HepG2 (cell line): ENCODE measurements at regions not wholly inside any gene's neighbourhood (a gene's known extent, or its start where the extent isn't known, plus 50 kb on each side); places are given as distances from the start of the nearest gene placed in this dataset.

Experiments used
- ATAC-seq: fragments of 200-7000 bp; cut with Tn5 transposase; 3 replicates; pipeline ENCODE4 v1.9.1; 2020; ENCODE audit warnings: mild to moderate bottlenecking, moderate library complexity
- BruUV-seq: library from RNA; stranded (reverse); fragments of 400-500 nt; replicated peaks from 2 replicates; lab custom pipeline; 2021; lab: Mats Ljungman, UMichigan
- CTCF ChIA-PET: fragments of 300-600 bp; formaldehyde crosslinking; extraction: SDS; loops from one replicate; lab custom pipeline; 2021; ENCODE audit warnings: low total read pairs, inconsistent platforms, low intra/inter-chr PET ratio; lab: Yijun Ruan, JAX
- POLR2A ChIA-PET: fragments of 350-600 bp; sonication (Branson Sonifier 250); formaldehyde crosslinking; loops from one replicate; lab custom pipeline; 2020; ENCODE audit warnings: antibody characterized with exemption, inconsistent platforms; lab: Yijun Ruan, JAX
- DNase-seq: peaks from one replicate; pipeline ENCODE4 v3.0.0-alpha.2; 2015; ENCODE audit warnings: low spot score
- FAIRE-seq: peaks from 3 replicates; lab custom pipeline; 2011; peaks lifted over from hg19 to GRCh38; lab: Jason Lieb, UNC
- H2AFZ ChIP-seq: one replicate; pipeline ENCODE4 v1.6.1; 2011; ENCODE audit warnings: low read length, inconsistent platforms
- H3K27ac ChIP-seq: fragments of 300-600 bp; 3 replicates; pipeline ENCODE4 v1.8.0; 2011; ENCODE audit warnings: mixed run types, mild to moderate bottlenecking, mixed read lengths, low read length, inconsistent platforms; ENCODE audit not compliant: insufficient read depth; ENCODE audit errors: extremely low read length
- H3K27me3 ChIP-seq, 2 experiments: fragments of 200-600 bp in 1 of 2; 2 replicates in 1 of 2; 3 replicates in 1 of 2; pipeline versions ENCODE4 v1.6.0 to v1.8.0; 2011; ENCODE audit warnings: low read length in 2 of 2, mild to moderate bottlenecking in 2 of 2, moderate library complexity in 2 of 2, inconsistent platforms in 1 of 2; ENCODE audit not compliant: insufficient read depth in 2 of 2, control insufficient read depth in 1 of 2
- H3K36me3 ChIP-seq, 2 experiments: fragments of 200-600 bp in 1 of 2; replicated peaks in 1 of 2; 2 replicates in 1 of 2; 3 replicates in 1 of 2; pipeline versions ENCODE4 v1.5.1 to v1.8.0; 2011; ENCODE audit warnings: low read length in 2 of 2, inconsistent platforms in 1 of 2; ENCODE audit not compliant: insufficient read depth in 2 of 2, control insufficient read depth in 1 of 2
- H3K4me1 ChIP-seq: 2 replicates; pipeline ENCODE4 v1.5.1; 2012; ENCODE audit warnings: low read length, inconsistent platforms; ENCODE audit not compliant: insufficient read depth
- H3K4me2 ChIP-seq: 2 replicates; pipeline ENCODE4 v1.6.0; 2011; ENCODE audit warnings: low read depth, low read length, inconsistent platforms
- H3K4me3 ChIP-seq, 3 experiments: fragments of 200-600 bp in 1 of 3; sonication (generic), shearing (Covaris generic) in 1 of 3; replicated peaks in 1 of 3; 2 replicates each; pipeline ENCODE4 v1.5.1; 2011 to 2016; ENCODE audit warnings: low read length in 3 of 3, inconsistent platforms in 2 of 3, low read depth in 2 of 3, mild to moderate bottlenecking in 2 of 3, control low read depth in 1 of 3, mixed read lengths in 1 of 3; ENCODE audit not compliant: insufficient read depth in 1 of 3
- H3K79me2 ChIP-seq: one replicate; pipeline ENCODE4 v1.6.1; 2011; ENCODE audit warnings: low read length, inconsistent platforms; ENCODE audit not compliant: insufficient read depth
- H3K9ac ChIP-seq: 2 replicates; pipeline ENCODE4 v1.6.0; 2011; ENCODE audit warnings: mild to moderate bottlenecking, low read depth, low read length, inconsistent platforms; ENCODE audit not compliant: insufficient read depth
- H3K9me3 ChIP-seq: 2 replicates; pipeline ENCODE4 v1.5.1; 2012; ENCODE audit warnings: mild to moderate bottlenecking, low read length
- H4K20me1 ChIP-seq: 2 replicates; pipeline ENCODE4 v1.6.0; 2011; ENCODE audit warnings: inconsistent platforms, mild to moderate bottlenecking, low read length, moderate library complexity; ENCODE audit not compliant: insufficient read depth
- CEBPG ChIP-seq: IDR thresholded peaks from 2 replicates; pipeline ENCODE4 v1.6.1; 2016
- CREB1 ChIP-seq, 2 experiments: fragments of 450-650 bp in 1 of 2; IDR thresholded peaks; 2 replicates each; pipeline ENCODE4 v1.6.1; 2016 to 2017; ENCODE audit warnings: control low read depth in 1 of 2, mild to moderate bottlenecking in 1 of 2, missing compliant biosample characterization in 1 of 2, missing genetic modification characterization in 1 of 2
- ZNF609 ChIP-seq: sonication (generic); formaldehyde crosslinking; IDR thresholded peaks from 2 replicates; pipeline ENCODE4 v1.4.0; 2020; ENCODE audit warnings: mild to moderate bottlenecking, missing genetic modification reagents, borderline replicate concordance
- WGBS: methylation state at CpG from one replicate; pipeline ENCODE4 v1.1.6; 2017; ENCODE audit warnings: low lambda C conversion rate; 5-methylcytosine and 5-hydroxymethylcytosine counted together
- in situ Hi-C: cut with HindIII; loops from 2 replicates; pipeline ENCODE4 v1.10.0; 2017; ENCODE audit warnings: low pct_unique_long_range_greater_than_20kb; ENCODE audit not compliant: extremely low pct_ligation_motif_present
- intact Hi-C: fragments of 100-400 bp; cut with micrococcal nuclease; formaldehyde crosslinking; loops from one replicate; pipeline ENCODE4 v1.10.0; 2022; ENCODE audit not compliant: unreplicated experiment
- TF ChIP-seq, protein P1 (sequence below): fragments of 450-650 bp; IDR thresholded peaks from 2 replicates; pipeline ENCODE4 v1.6.1; 2017; ENCODE audit warnings: mild to moderate bottlenecking
- TF ChIP-seq, protein P2 (sequence below): sonication (generic); formaldehyde crosslinking; IDR thresholded peaks from 2 replicates; pipeline ENCODE4 v1.8.1; 2022; ENCODE audit warnings: low read depth, mild to moderate bottlenecking, missing genetic modification reagents
- TF ChIP-seq, protein P3 (sequence below), 2 experiments: sonication (generic) in 1 of 2; formaldehyde crosslinking in 1 of 2; IDR thresholded peaks; 2 replicates each; pipeline versions ENCODE4 v1.4.0 to v1.6.1; 2018 to 2020; ENCODE audit warnings: missing genetic modification reagents in 2 of 2, borderline replicate concordance in 1 of 2, low read depth in 1 of 2, mild to moderate bottlenecking in 1 of 2, missing biosample characterization in 1 of 2

GRCh38 chr6:97456070-97456469 is 173.1 kb upstream of the MMS22L start:
- no TSS peak for BruUV-seq
- TF ChIP-seq, protein P1, sequence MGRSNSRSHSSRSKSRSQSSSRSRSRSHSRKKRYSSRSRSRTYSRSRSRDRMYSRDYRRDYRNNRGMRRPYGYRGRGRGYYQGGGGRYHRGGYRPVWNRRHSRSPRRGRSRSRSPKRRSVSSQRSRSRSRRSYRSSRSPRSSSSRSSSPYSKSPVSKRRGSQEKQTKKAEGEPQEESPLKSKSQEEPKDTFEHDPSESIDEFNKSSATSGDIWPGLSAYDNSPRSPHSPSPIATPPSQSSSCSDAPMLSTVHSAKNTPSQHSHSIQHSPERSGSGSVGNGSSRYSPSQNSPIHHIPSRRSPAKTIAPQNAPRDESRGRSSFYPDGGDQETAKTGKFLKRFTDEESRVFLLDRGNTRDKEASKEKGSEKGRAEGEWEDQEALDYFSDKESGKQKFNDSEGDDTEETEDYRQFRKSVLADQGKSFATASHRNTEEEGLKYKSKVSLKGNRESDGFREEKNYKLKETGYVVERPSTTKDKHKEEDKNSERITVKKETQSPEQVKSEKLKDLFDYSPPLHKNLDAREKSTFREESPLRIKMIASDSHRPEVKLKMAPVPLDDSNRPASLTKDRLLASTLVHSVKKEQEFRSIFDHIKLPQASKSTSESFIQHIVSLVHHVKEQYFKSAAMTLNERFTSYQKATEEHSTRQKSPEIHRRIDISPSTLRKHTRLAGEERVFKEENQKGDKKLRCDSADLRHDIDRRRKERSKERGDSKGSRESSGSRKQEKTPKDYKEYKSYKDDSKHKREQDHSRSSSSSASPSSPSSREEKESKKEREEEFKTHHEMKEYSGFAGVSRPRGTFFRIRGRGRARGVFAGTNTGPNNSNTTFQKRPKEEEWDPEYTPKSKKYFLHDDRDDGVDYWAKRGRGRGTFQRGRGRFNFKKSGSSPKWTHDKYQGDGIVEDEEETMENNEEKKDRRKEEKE: no peak
- TF ChIP-seq, protein P2, sequence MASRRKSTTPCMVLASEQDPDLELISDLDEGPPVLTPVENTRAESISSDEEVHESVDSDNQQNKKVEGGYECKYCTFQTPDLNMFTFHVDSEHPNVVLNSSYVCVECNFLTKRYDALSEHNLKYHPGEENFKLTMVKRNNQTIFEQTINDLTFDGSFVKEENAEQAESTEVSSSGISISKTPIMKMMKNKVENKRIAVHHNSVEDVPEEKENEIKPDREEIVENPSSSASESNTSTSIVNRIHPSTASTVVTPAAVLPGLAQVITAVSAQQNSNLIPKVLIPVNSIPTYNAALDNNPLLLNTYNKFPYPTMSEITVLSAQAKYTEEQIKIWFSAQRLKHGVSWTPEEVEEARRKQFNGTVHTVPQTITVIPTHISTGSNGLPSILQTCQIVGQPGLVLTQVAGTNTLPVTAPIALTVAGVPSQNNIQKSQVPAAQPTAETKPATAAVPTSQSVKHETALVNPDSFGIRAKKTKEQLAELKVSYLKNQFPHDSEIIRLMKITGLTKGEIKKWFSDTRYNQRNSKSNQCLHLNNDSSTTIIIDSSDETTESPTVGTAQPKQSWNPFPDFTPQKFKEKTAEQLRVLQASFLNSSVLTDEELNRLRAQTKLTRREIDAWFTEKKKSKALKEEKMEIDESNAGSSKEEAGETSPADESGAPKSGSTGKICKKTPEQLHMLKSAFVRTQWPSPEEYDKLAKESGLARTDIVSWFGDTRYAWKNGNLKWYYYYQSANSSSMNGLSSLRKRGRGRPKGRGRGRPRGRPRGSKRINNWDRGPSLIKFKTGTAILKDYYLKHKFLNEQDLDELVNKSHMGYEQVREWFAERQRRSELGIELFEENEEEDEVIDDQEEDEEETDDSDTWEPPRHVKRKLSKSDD (CRISPR knock-in tag): no peak
- TF ChIP-seq CEBPG (no peak), CREB1 (IDR thresholded peaks at IDR 0.05) (no peak), CREB1 (CRISPR knock-in tag; IDR thresholded peaks at IDR 0.05) (no peak), ZNF609 (CRISPR knock-in tag) (no peak)
- TF ChIP-seq, protein P3, sequence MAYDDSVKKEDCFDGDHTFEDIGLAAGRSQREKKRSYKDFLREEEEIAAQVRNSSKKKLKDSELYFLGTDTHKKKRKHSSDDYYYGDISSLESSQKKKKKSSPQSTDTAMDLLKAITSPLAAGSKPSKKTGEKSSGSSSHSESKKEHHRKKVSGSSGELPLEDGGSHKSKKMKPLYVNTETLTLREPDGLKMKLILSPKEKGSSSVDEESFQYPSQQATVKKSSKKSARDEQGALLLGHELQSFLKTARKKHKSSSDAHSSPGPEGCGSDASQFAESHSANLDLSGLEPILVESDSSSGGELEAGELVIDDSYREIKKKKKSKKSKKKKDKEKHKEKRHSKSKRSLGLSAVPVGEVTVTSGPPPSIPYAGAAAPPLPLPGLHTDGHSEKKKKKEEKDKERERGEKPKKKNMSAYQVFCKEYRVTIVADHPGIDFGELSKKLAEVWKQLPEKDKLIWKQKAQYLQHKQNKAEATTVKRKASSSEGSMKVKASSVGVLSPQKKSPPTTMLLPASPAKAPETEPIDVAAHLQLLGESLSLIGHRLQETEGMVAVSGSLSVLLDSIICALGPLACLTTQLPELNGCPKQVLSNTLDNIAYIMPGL (CRISPR knock-in tag; IDR thresholded peaks at IDR 0.05; ENCODE audit: borderline replicate concordance in 1 of 2, low read depth in 1 of 2): no peak
- intact Hi-C loops (no loop called here), in situ Hi-C loops (no loop called here)
- H3K27me3 ChIP-seq: peaks cover 0 to 1% of the 10 kb centered on the region in 2 experiments; a peak in 2 of 5 replicates
- 0% methylated on average over 3 of the region's 3 CpGs for WGBS
- no peaks in the 10 kb centered on the region for H3K36me3 ChIP-seq
- no peak overlapping the region for H3K9ac ChIP-seq
- H3K9me3 ChIP-seq: no peaks in the 10 kb centered on the region
- ATAC-seq: no peak
- POLR2A ChIA-PET: no interaction called here
- CTCF ChIA-PET: no interaction called here
- H3K4me1 ChIP-seq: no peaks in the 10 kb centered on the region
- H3K4me3 ChIP-seq: no peak overlapping the region
- no peak overlapping the region for H3K4me2 ChIP-seq
- no peak overlapping the region for H3K27ac ChIP-seq
- H4K20me1 ChIP-seq: no peaks in the 10 kb centered on the region
- no peak for FAIRE-seq
- no peak for DNase-seq
- H3K79me2 ChIP-seq: no peaks in the 10 kb centered on the region
- H2AFZ ChIP-seq: no peak overlapping the region
